ENCODE measurements at regions not wholly inside any gene's neighbourhood (a gene's known extent, or its start where the extent isn't known, plus 50 kb on each side); places are given as distances from the start of the nearest gene placed in this dataset.

DNA sequence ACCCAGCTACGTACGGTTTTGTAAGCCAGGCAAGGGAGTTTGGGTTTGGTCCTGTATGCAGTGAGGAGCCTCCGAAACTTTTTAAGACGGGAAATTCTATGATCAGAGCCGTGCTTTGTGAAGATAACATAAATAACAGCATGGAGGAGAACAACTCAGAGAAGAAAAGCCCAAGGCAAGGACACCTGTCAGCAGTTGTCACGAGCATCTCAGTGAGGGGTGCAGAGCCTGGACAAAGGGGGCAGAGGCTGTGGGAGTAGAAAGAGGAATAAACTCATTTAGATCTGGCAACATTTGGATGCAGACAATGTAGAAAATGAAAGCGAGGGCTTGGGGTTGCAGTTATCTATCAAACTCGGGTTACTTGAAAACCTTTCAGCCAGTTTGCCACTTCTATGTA, 64.5 kb downstream of the CAVIN2 start:
- TF ChIP-seq, protein P1, sequence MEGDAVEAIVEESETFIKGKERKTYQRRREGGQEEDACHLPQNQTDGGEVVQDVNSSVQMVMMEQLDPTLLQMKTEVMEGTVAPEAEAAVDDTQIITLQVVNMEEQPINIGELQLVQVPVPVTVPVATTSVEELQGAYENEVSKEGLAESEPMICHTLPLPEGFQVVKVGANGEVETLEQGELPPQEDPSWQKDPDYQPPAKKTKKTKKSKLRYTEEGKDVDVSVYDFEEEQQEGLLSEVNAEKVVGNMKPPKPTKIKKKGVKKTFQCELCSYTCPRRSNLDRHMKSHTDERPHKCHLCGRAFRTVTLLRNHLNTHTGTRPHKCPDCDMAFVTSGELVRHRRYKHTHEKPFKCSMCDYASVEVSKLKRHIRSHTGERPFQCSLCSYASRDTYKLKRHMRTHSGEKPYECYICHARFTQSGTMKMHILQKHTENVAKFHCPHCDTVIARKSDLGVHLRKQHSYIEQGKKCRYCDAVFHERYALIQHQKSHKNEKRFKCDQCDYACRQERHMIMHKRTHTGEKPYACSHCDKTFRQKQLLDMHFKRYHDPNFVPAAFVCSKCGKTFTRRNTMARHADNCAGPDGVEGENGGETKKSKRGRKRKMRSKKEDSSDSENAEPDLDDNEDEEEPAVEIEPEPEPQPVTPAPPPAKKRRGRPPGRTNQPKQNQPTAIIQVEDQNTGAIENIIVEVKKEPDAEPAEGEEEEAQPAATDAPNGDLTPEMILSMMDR (conservative IDR thresholded peaks at IDR 0.05; ENCODE audit: low read length) = no peak
- H3K4me3 ChIP-seq (ENCODE audit: low read length) = no peak overlapping the region
- no peak for DNase-seq (ENCODE audit: low read depth)

DNA sequence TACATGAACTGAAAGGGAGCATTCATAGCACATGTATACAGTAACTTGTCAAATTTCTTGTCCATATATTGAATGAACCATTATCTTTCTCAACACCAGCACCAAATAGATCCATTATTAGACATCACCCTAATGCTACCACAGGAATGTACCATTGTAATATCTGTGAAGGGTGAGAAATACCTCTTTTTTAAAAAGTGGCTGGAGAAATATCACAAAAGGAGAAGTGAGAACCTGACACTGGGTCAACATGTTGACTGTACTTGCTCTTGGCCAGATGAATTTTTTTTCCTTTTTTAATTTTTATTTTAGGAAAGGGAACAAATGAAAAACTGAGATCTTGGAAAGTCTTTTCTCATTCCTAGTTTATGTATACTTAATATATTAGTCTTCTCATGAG, 63.5 kb downstream of the CAVIN2 start:
- TF ChIP-seq, protein P1 (conservative IDR thresholded peaks at IDR 0.05; ENCODE audit: low read length) = no peak
- H3K4me3 ChIP-seq (ENCODE audit: low read length) = no peak overlapping the region
- no peak for DNase-seq (ENCODE audit: low read depth)
